HG03175 (cell line): ENCODE measurements at regions not wholly inside any gene's neighbourhood (a gene's known extent, or its start where the extent isn't known, plus 50 kb on each side); places are given as distances from the start of the nearest gene placed in this dataset.

Experiments
- ATAC-seq: cut with Tn5 transposase; IDR thresholded peaks from one replicate; pipeline ENCODE4 v1.9.1; 2021; ENCODE audit warnings: mild to moderate bottlenecking, moderate library complexity; ENCODE audit not compliant: unreplicated experiment

- ATAC-seq = no peak
These were observed 490.4 kb upstream of the SEMA3A start for GRCh38 chr7:84684836-84685480.

GRCh38 chr7:84682543-84682942, 488.0 kb upstream of the SEMA3A start:
- ATAC-seq = no peak

- no peak for ATAC-seq
These were observed 484.3 kb upstream of the SEMA3A start for GRCh38 chr7:84678841-84679240.

- no peak for ATAC-seq
These were observed 482.6 kb upstream of the SEMA3A start for GRCh38 chr7:84677117-84677732.

- ATAC-seq = no peak
These were observed 481.0 kb upstream of the SEMA3A start for GRCh38 chr7:84675633-84676034.

GRCh38 chr7:84674236-84674913, 479.8 kb upstream of the SEMA3A start:
- ATAC-seq = no peak

GRCh38 chr7:84669177-84669732, 474.7 kb upstream of the SEMA3A start:
- no peak for ATAC-seq

GRCh38 chr7:84668116-84668515, 473.5 kb upstream of the SEMA3A start:
- no peak for ATAC-seq

- no peak for ATAC-seq
These were observed 472.1 kb upstream of the SEMA3A start for GRCh38 chr7:84666651-84667050.

- no peak for ATAC-seq
These were observed 470.8 kb upstream of the SEMA3A start for GRCh38 chr7:84665339-84665738.

- ATAC-seq = no peak
These were observed 470.0 kb upstream of the SEMA3A start for GRCh38 chr7:84664626-84665025.

- no peak for ATAC-seq
These were observed 468.6 kb upstream of the SEMA3A start for GRCh38 chr7:84663224-84663623.

- no peak for ATAC-seq
These were observed 463.7 kb upstream of the SEMA3A start for GRCh38 chr7:84658286-84658685.

- ATAC-seq = no peak
These were observed 459.7 kb upstream of the SEMA3A start for GRCh38 chr7:84654273-84654672.

GRCh38 chr7:84651876-84652275, 457.3 kb upstream of the SEMA3A start:
- ATAC-seq = no peak

GRCh38 chr7:84647797-84648757, 453.5 kb upstream of the SEMA3A start:
- no peak for ATAC-seq

GRCh38 chr7:84642611-84643010, 448.0 kb upstream of the SEMA3A start:
- ATAC-seq = no peak

GRCh38 chr7:84640637-84641036, 446.0 kb upstream of the SEMA3A start:
- no peak for ATAC-seq

GRCh38 chr7:84638339-84638697, 443.7 kb upstream of the SEMA3A start:
- no peak for ATAC-seq

GRCh38 chr7:84637568-84638338, 443.2 kb upstream of the SEMA3A start:
- no peak for ATAC-seq
